ENCODE measurements at regions not wholly inside any gene's neighbourhood (a gene's known extent, or its start where the extent isn't known, plus 50 kb on each side); places are given as distances from the start of the nearest gene placed in this dataset.

GRCh38 chr3:104214277-104214676 lies 1152.4 kb upstream of the ALCAM start:
- TF ChIP-seq CTCF (IDR thresholded peaks at IDR 0.05) = no peak
- TF ChIP-seq EZH2 (IDR thresholded peaks at IDR 0.05) = no peak
- TF ChIP-seq EZH2phosphoT487 (IDR thresholded peaks at IDR 0.05) = no peak

All from neural progenitor cell (in vitro differentiated cells).